HG02870 (cell line): ENCODE measurements at regions not wholly inside any gene's neighbourhood (a gene's known extent, or its start where the extent isn't known, plus 50 kb on each side); places are given as distances from the start of the nearest gene placed in this dataset.
"Not testable (repeated sequence)": the region's sequence is repeated elsewhere in the genome, so short reads cannot be mapped to it uniquely, and the experiment has no call there.

Source experiments
- ATAC-seq: cut with Tn5 transposase; IDR thresholded peaks from one replicate; pipeline ENCODE4 v1.9.1; 2021; ENCODE audit warnings: mild to moderate bottlenecking, moderate library complexity; ENCODE audit not compliant: unreplicated experiment

GRCh38 chr6:113697632-113698410, 159.3 kb upstream of the MARCKS start:
- peak; percentile 75 for ATAC-seq

DNA sequence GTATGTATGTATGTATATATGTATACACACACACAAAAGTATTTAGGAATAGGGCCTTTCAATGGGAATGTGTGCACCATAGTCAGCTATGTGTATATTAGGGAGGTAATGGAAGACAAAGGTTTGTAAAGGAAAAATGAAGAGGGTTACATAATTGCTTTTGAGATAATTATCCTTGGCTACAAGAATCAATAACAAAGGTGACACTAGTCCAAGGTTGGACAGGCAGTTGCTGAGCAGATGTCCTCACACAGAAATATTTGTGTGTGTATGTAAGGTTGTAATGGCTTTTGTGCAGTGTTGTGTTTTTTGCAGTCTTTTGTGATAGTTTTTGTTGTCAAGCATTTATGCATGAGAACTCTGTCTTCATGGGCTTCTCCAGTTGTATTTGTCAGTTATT, 157.9 kb upstream of the MARCKS start:
- ATAC-seq: no peak

DNA sequence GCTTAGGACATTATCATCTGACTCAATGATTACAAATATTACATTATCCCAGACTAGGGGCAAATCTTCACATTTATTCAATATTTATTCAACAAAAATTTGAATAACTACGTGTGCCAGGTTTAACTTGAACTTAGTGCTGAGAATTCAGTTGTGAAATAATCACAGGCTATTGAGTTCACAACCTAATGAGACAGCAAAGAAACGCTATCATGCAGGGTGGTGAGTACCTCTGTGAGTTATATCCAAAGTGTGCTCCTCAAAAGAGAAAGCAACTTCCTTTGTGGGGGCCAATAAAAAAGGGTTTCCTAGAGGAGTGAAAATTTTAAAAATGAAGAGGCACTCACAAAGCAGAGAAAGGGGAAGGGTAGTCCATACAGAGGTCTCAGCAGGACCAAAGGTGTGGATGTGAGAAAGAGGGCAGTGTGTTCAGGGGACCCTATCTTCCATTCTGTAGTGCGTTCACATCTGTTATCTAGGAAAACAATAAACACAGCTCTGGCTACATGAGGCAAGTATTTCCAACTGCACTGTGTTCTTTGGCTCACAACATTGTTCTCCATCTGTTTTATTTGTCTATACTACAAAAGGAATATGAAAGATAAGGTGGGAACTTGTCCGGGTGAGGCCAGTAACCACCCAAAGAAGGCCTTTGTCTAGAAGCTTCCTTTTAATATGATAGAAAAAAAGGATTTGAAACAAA, 155.4 kb upstream of the MARCKS start:
- ATAC-seq: no peak

DNA sequence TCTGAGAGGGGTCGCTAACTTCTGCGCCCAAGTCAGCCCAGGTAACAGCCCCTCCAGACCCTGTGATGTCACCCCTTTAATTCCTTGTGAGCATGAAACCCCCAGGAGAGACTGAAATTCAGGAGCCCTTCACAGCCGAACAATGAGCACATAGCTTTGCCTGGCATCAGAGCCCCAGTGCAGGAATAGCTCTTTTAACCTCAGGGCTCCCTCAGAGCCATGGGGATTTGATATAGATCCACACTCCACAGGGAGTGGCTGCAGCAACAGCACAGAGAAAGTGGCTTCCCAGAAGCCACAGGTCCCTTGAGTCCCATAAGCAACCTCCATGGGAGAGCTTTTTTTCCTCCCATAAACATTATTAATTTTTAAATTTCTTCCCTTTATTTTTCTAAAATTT, 150.0 kb upstream of the MARCKS start:
- no peak for ATAC-seq

DNA sequence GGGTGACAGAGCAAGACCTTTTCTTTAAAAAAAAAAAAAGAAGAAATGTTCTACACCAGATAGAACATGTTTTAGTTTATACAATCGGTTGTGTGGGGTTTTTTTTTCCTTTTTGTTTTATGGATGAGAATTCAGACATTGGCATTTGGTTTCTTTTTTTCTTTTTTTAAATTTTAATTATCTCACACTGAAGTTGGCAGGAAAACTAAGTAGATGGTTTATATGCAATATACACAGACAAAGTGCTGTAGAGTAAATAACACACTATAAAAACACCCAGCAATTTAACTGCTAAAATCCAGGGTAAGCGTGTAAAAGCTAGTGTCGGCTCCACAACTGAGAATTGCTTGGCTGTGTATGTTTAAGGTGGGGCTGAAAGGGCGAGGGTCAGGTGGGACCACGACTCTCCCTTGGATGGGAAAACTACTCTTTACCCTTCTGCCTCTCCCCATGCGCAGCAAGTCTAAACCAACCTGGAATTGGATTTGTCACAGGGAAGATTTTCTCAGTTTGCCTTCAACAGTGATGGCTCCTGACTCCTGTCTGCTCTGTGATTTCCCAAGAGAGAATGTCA, 147.1 kb upstream of the MARCKS start:
- ATAC-seq: no peak

DNA sequence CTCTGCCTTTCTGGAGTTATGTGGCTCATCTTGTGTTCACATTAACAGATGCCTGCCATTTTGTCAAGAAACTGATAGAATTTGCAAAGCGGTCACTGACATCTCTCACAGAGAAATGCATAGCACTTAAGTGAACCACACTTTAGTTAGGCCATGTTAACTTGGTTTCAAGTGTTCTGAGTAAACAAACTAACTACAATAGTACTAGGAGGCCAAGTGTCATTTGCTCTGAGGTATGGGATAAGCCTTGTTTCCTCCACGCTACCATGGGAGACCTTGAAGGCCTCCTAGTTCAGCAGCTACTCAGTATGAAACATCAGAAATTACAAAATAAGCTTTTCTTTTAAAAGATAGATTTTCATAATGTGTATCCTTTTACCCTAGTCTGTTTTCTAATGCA, 143.5 kb upstream of the MARCKS start:
- no peak for ATAC-seq

DNA sequence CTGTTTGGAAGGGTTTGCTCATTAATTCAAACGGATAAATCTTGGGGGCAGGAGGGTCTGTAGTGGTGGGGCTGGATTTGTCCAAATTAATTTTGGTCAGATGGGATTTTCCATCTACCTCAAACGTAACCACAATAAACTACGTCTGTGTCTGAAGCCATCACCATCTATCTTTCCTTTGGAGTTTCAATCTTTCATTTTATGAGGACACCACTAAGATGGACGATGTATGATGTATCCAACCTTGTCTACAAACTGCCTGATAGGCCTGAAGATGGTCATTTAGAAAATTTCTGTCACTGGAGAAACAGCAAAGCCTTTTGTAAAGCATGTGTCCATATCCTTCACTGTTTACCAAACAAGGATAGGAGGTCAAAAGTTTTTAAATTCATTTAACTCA, 138.6 kb upstream of the MARCKS start:
- no peak for ATAC-seq

DNA sequence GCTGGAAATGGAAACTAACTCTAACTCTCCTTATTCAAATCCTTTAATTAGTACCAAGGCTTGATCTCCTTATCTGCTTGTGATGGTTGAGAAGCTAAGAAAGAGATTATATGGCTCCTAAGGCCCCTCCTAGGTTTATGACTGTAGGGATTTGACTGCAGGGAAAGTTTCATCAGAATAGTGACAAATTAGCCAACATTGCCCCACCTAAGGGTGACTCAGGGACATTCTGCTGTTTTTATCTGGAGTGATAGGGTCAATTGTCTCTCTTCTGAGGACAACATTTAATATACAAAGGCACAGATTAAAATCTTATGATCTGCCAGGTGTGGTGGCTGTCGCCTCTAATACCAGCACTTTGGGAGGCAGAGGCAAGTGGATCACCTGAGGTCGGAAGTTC, 138.1 kb upstream of the MARCKS start:
- ATAC-seq: no peak

- no peak for ATAC-seq
Measured at GRCh38 chr6:113719545-113719944, 137.6 kb upstream of the MARCKS start.

DNA sequence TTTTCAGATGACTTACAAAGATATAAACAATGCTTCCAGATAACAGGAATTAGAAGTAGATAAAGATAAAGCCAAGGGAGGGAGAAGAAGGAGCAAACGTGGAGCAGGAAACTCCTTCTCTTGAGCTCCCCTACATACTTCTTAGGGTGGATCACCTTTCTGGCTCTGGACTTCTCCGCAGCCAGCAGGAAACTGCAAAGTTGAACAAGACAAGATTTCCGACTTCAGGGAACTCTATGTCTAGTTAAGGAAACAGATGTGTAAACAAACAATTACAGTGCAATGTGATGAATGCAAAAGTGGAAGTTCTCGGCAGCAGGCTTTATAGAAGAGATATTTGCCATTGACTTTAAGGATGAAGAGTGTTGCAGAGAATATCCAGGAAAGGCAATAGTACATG, 134.0 kb upstream of the MARCKS start:
- no peak for ATAC-seq

GRCh38 chr6:113724927-113725326, 132.2 kb upstream of the MARCKS start:
- not testable (repeated sequence) for ATAC-seq

GRCh38 chr6:113731541-113731940, 125.6 kb upstream of the MARCKS start:
- no peak for ATAC-seq

- no peak for ATAC-seq
Measured at GRCh38 chr6:113732384-113732966, 124.7 kb upstream of the MARCKS start.

- no peak for ATAC-seq
Measured at GRCh38 chr6:113733381-113733780, 123.8 kb upstream of the MARCKS start.

DNA sequence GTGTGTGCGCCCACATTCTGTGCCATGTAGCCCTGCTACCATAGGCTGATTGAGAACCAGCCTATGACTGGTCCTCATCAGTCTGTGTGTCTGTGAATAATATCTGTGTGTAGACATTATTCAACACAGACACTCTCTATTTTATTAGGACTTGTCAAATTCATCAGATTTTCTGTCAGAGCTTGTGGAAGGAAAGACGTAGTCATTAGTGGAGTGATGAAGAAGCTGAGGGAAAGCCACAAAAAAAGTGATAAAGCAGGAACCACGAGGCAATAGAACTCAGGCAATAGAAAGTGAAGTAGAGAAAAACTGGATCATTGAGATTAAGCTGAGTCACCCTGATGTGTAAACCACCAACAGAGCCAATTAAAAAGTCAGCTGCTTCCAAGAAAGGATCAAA, 122.2 kb upstream of the MARCKS start:
- no peak for ATAC-seq

GRCh38 chr6:113735491-113735890, 121.7 kb upstream of the MARCKS start:
- ATAC-seq: no peak

- no peak for ATAC-seq
Measured at GRCh38 chr6:113736978-113737377, 120.2 kb upstream of the MARCKS start.

DNA sequence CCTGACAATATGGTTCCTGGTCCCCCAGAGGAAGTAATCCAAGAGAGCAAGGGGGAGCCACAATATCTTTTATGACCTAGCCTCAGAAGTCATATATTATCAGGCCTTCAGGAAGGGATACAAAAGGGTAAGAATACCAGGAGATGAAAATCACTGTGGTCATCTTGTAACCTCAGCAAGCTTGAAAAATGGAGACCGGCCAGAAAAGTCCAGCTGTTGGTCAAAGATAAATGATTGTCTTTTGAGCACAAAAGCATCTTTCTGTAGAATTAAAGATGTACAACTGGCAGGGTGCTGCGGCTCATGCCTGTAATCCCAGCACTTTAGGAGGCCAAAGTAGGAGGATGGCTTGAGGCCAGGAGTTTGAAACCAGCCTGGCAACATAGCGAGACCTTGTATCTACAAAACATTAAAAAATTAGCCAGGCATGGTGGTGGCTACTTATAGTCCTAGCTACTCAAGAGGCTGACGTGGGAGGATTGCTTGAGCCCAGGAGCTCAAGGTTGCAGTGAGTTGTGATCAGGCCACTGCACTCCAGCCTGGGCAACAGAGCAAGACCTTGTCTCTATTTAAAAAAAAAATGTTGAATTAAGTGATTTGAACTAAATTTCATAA, 118.0 kb upstream of the MARCKS start:
- no peak for ATAC-seq

DNA sequence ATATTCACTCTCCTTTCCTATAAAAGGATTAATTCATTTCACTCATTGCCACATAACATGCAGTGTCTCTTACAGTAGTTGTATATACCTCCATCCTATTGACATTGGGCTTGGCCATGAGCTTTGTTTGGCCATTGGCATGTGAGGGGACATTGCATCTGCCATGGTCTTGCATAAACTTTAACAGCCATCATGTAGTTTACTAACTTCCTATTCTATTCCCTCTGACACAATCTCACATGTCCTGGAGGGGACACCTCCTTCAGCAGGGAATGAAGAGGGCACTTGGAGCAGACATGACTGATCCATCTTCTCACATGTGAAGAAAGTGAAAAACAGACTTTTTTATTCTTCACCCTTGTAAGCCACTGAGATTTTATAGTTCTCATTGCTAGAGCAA, 115.5 kb upstream of the MARCKS start:
- no peak for ATAC-seq

- no peak for ATAC-seq
Measured at GRCh38 chr6:113742342-113742741, 114.8 kb upstream of the MARCKS start.

DNA sequence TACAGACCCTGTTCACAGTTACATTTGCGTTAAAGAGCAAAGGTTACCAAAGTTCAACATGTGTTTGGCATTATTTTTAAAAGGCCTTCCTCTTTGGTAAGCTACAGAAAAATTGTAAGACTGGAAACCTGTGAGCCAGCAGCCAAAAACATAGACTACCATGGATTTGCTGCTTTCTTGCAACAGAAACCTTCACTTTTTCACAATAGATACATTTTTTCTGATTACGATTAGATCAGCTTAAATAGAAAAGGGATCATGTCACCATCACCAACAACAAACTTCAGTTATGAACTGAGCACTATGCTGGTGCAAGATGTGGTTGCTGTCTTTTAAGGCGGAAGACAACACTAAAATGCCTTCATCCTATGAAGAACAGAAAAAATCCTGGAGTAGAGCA, 112.3 kb upstream of the MARCKS start:
- ATAC-seq: no peak
